Liver (tissue), 8 donors: ENCODE measurements at regions not wholly inside any gene's neighbourhood (a gene's known extent, or its start where the extent isn't known, plus 50 kb on each side); places are given as distances from the start of the nearest gene placed in this dataset.

Source experiments
- DNase-seq: peaks from one replicate; pipeline ENCODE4 v3.0.0-alpha.2; 2017; ENCODE audit warnings: low spot score
- H3K27ac ChIP-seq, 2 donors: one replicate each; pipeline ENCODE4 v1.7.0; 2013; ENCODE audit warnings: inconsistent platforms in 2 of 2, low read length in 2 of 2, control low read depth in 1 of 2, low read depth in 1 of 2, mild to moderate bottlenecking in 1 of 2
- H3K27me3 ChIP-seq, 4 donors: one replicate each; pipeline versions ENCODE4 v1.6.1 to v1.7.0; 2013; ENCODE audit warnings: low read length in 3 of 4, inconsistent platforms in 1 of 4, mild to moderate bottlenecking in 1 of 4, moderate library complexity in 1 of 4; ENCODE audit not compliant: control insufficient read depth in 4 of 4, insufficient read depth in 4 of 4
- H3K36me3 ChIP-seq, 4 donors: one replicate each; pipeline versions ENCODE4 v1.6.1 to v1.7.0; 2013; ENCODE audit warnings: low read length in 3 of 4, mild to moderate bottlenecking in 3 of 4, low read depth in 1 of 4, moderate library complexity in 1 of 4; ENCODE audit not compliant: control insufficient read depth in 4 of 4, insufficient read depth in 3 of 4
- H3K4me1 ChIP-seq, 4 donors: one replicate each; pipeline versions ENCODE4 v1.6.1 to v1.7.0; 2013; ENCODE audit warnings: low read length in 3 of 4, mild to moderate bottlenecking in 3 of 4, moderate library complexity in 1 of 4; ENCODE audit not compliant: control insufficient read depth in 4 of 4, insufficient read depth in 4 of 4
- H3K4me3 ChIP-seq, 3 donors: one replicate each; pipeline versions ENCODE4 v1.6.1 to v1.7.0; 2013; ENCODE audit warnings: low read length in 3 of 3, control low read depth in 1 of 3, low read depth in 1 of 3, mild to moderate bottlenecking in 1 of 3
- H3K9ac ChIP-seq, 2 donors: one replicate each; pipeline ENCODE4 v1.7.0; 2013; ENCODE audit warnings: low read length in 2 of 2, mild to moderate bottlenecking in 2 of 2, moderate library complexity in 2 of 2, control low read depth in 1 of 2, low read depth in 1 of 2
- H3K9me3 ChIP-seq, 4 donors: one replicate each; pipeline versions ENCODE4 v1.6.1 to v1.7.0; 2013; ENCODE audit warnings: low read length in 3 of 4; ENCODE audit not compliant: control insufficient read depth in 4 of 4
- ATF3 ChIP-seq: IDR thresholded peaks from 2 replicates; pipeline ENCODE4 v1.6.1; 2016; ENCODE audit warnings: antibody characterized with exemption
- CTCF ChIP-seq: fragments of 150-350 bp; IDR thresholded peaks from 2 replicates; pipeline ENCODE4 v1.5.1; 2017; ENCODE audit warnings: improper control_type of control experiment, low read depth, low read length; ENCODE audit not compliant: missing input control
- EGR1 ChIP-seq, 2 donors: IDR thresholded peaks; 2 replicates each; pipeline ENCODE4 v1.6.1; 2016 to 2018; ENCODE audit warnings: antibody characterized with exemption in 2 of 2, low read depth in 2 of 2
- FOXA1 ChIP-seq: IDR thresholded peaks from 2 replicates; pipeline ENCODE4 v1.6.1; 2016; ENCODE audit warnings: antibody characterized with exemption
- FOXA2 ChIP-seq: IDR thresholded peaks from 2 replicates; pipeline ENCODE4 v1.6.1; 2016; ENCODE audit warnings: antibody characterized with exemption
- HNF4A ChIP-seq, 2 donors: conservative IDR thresholded peaks; 2 replicates each; pipeline ENCODE4 v1.6.1; 2016; ENCODE audit warnings: antibody characterized with exemption in 2 of 2, mild to moderate bottlenecking in 2 of 2
- HNF4G ChIP-seq: IDR thresholded peaks from 2 replicates; pipeline ENCODE4 v1.6.1; 2016; ENCODE audit warnings: antibody characterized with exemption
- JUND ChIP-seq, 2 donors: IDR thresholded peaks; 2 replicates each; pipeline ENCODE4 v1.6.1; 2016; ENCODE audit warnings: antibody characterized with exemption in 2 of 2
- MAX ChIP-seq: IDR thresholded peaks from 2 replicates; pipeline ENCODE4 v1.6.1; 2016; ENCODE audit warnings: antibody characterized with exemption
- NR2F2 ChIP-seq: IDR thresholded peaks from 2 replicates; pipeline ENCODE4 v1.6.1; 2016; ENCODE audit warnings: antibody characterized with exemption
- RAD21 ChIP-seq, 2 donors: IDR thresholded peaks; 2 replicates each; pipeline ENCODE4 v1.6.1; 2016; ENCODE audit warnings: antibody characterized with exemption in 2 of 2, mild to moderate bottlenecking in 2 of 2
- REST ChIP-seq: IDR thresholded peaks from 2 replicates; pipeline ENCODE4 v1.6.1; 2016; ENCODE audit warnings: antibody characterized with exemption, mild to moderate bottlenecking
- RXRA ChIP-seq, 2 donors: IDR thresholded peaks; 2 replicates each; pipeline ENCODE4 v1.6.1; 2017 to 2018; ENCODE audit warnings: antibody characterized with exemption in 2 of 2, mild to moderate bottlenecking in 1 of 2
- SP1 ChIP-seq: IDR thresholded peaks from 2 replicates; pipeline ENCODE4 v1.6.1; 2018; ENCODE audit warnings: antibody characterized with exemption, mild to moderate bottlenecking
- YY1 ChIP-seq: IDR thresholded peaks from 2 replicates; pipeline ENCODE4 v1.6.1; 2016; ENCODE audit warnings: antibody characterized with exemption, mild to moderate bottlenecking
- ZBTB33 ChIP-seq: IDR thresholded peaks from 2 replicates; pipeline ENCODE4 v1.6.1; 2016; ENCODE audit warnings: antibody characterized with exemption
- WGBS: extraction: QIAGEN DNeasy Blood & Tissue Kit; methylation state at CpG from one replicate; pipeline ENCODE4 v1.1.7; 2013; 5-methylcytosine and 5-hydroxymethylcytosine counted together
- donor health status: healthy.
- donor health status: healthy.
- donor health status: healthy.
- donor health status: healthy.
- donor health status: healthy.

GRCh38 chr5:34490506-34491250 is 165.4 kb upstream of the RAI14 start:
- peaks cover 6 to 31% (median 14%) of the 10 kb centered on the region in 4 donors for H3K4me1 ChIP-seq
- no peaks in the 10 kb centered on the region for H3K27me3 ChIP-seq
- no peaks in the 10 kb centered on the region for H3K9me3 ChIP-seq
- H3K27ac ChIP-seq, result no peak overlapping the region
- H3K36me3 ChIP-seq, result no peaks in the 10 kb centered on the region
- H3K9ac ChIP-seq, result no peak overlapping the region
- WGBS, result 73% methylated on average over 13 of the region's 14 CpGs
- DNase-seq, result no peak
- no peak overlapping the region for H3K4me3 ChIP-seq
- no peak for TF ChIP-seq HNF4G

- Histone ChIP-seq H3K4me1 (peaks cover 6 to 27% (median 10%) of the 10 kb centered on the region in 4 donors), H3K9ac (no peak overlapping the region), H3K9me3 (no peaks in the 10 kb centered on the region), H3K4me3 (no peak overlapping the region), H3K27me3 (no peaks in the 10 kb centered on the region), H3K27ac (no peak overlapping the region), H3K36me3 (no peaks in the 10 kb centered on the region)
- no peak for TF ChIP-seq CTCF
- no peak for TF ChIP-seq HNF4A (conservative IDR thresholded peaks at IDR 0.05)
- no peak for TF ChIP-seq EGR1 (IDR thresholded peaks at IDR 0.05; ENCODE audit: low read depth in 2 of 2)
- no peak for TF ChIP-seq RXRA (IDR thresholded peaks at IDR 0.05)
- TF ChIP-seq ZBTB33, result no peak
- no peak for TF ChIP-seq NR2F2
- TF ChIP-seq HNF4G, result no peak
- no peak for TF ChIP-seq FOXA1
- TF ChIP-seq JUND (IDR thresholded peaks at IDR 0.05), result no peak
- TF ChIP-seq MAX, result no peak
- no peak for TF ChIP-seq SP1
- TF ChIP-seq YY1, result no peak
- no peak for DNase-seq
- 92% methylated on average over 6 of the region's 6 CpGs for WGBS
Measured at GRCh38 chr5:34491251-34491620, 164.9 kb upstream of the RAI14 start.

GRCh38 chr5:34494111-34494755 is 161.9 kb upstream of the RAI14 start:
- no peaks in the 10 kb centered on the region for H3K36me3 ChIP-seq
- 92% methylated on average over 3 of the region's 3 CpGs for WGBS
- H3K4me1 ChIP-seq, result peaks cover 0 to 12% (median 5%) of the 10 kb centered on the region in 4 donors
- no peak for DNase-seq
- H3K9me3 ChIP-seq, result no peaks in the 10 kb centered on the region
- no peak overlapping the region for H3K27ac ChIP-seq
- H3K4me3 ChIP-seq, result no peak overlapping the region
- no peak overlapping the region for H3K9ac ChIP-seq
- H3K27me3 ChIP-seq, result no peaks in the 10 kb centered on the region
- TF ChIP-seq ATF3 (no peak), CTCF (no peak), RAD21 (IDR thresholded peaks at IDR 0.05) (no peak), REST (no peak), HNF4A (conservative IDR thresholded peaks at IDR 0.05) (no peak), HNF4G (no peak), MAX (no peak), NR2F2 (no peak), FOXA2 (no peak), RXRA (IDR thresholded peaks at IDR 0.05) (no peak)
